ENCODE measurements at regions not wholly inside any gene's neighbourhood (a gene's known extent, or its start where the extent isn't known, plus 50 kb on each side); places are given as distances from the start of the nearest gene placed in this dataset.

GRCh38 chr5:167785106-167785505 is 506.3 kb upstream of the WWC1 start:
- H3K4me3 ChIP-seq (ENCODE audit: insufficient read depth, low read length, poor library complexity, severe bottlenecking) = no peak overlapping the region
- no peaks in the 10 kb centered on the region for H3F3A ChIP-seq (ENCODE audit: insufficient read depth)
- no peaks in the 10 kb centered on the region for H4K20me1 ChIP-seq (ENCODE audit: low read depth, low read length)
- H3K27ac ChIP-seq (ENCODE audit: low read depth, low read length) = no peak overlapping the region
- H3K27me3 ChIP-seq (ENCODE audit: low read length) = no peaks in the 10 kb centered on the region
- H3K9me2 ChIP-seq (replicated peaks; ENCODE audit: insufficient read depth, low read length) = no peaks in the 10 kb centered on the region; the same call in 1 of the 2 replicates
- H3K9me3 ChIP-seq (ENCODE audit: insufficient read depth, low read length) = no peaks in the 10 kb centered on the region
- H2AFZ ChIP-seq (ENCODE audit: low read depth, low read length, severe bottlenecking) = no peak overlapping the region
- no peak overlapping the region for H3K9ac ChIP-seq (ENCODE audit: low read length)
- H3K4me2 ChIP-seq (ENCODE audit: low read depth, low read length, poor library complexity, severe bottlenecking) = no peak overlapping the region
- no peaks in the 10 kb centered on the region for H3K79me2 ChIP-seq (ENCODE audit: insufficient read depth, low read length)
- no peak for TF ChIP-seq CTCF (IDR thresholded peaks at IDR 0.05; ENCODE audit: insufficient read depth, low read length, poor library complexity, severe bottlenecking)
- no peak for TF ChIP-seq EZH2phosphoT487 (conservative IDR thresholded peaks at IDR 0.05; ENCODE audit: low read length)
- no peaks in the 10 kb centered on the region for H3K36me3 ChIP-seq (ENCODE audit: low read length)

- Histone ChIP-seq H3K36me3 (ENCODE audit: low read length) (no peaks in the 10 kb centered on the region), H3K27ac (ENCODE audit: low read depth, low read length) (no peak overlapping the region), H2AFZ (ENCODE audit: low read depth, low read length, severe bottlenecking) (no peak overlapping the region), H3F3A (ENCODE audit: insufficient read depth) (no peaks in the 10 kb centered on the region), H3K4me2 (ENCODE audit: low read depth, low read length, poor library complexity, severe bottlenecking) (no peak overlapping the region), H3K9ac (ENCODE audit: low read length) (no peak overlapping the region), H3K9me3 (ENCODE audit: insufficient read depth, low read length) (no peaks in the 10 kb centered on the region), H3K27me3 (ENCODE audit: low read length) (no peaks in the 10 kb centered on the region), H4K20me1 (ENCODE audit: low read depth, low read length) (no peaks in the 10 kb centered on the region), H3K9me2 (replicated peaks; ENCODE audit: insufficient read depth, low read length) (no peaks in the 10 kb centered on the region; the same call in 1 of the 2 replicates), H3K4me3 (ENCODE audit: insufficient read depth, low read length, poor library complexity, severe bottlenecking) (no peak overlapping the region), H3K79me2 (ENCODE audit: insufficient read depth, low read length) (no peaks in the 10 kb centered on the region)
- TF ChIP-seq CTCF (IDR thresholded peaks at IDR 0.05; ENCODE audit: insufficient read depth, low read length, poor library complexity, severe bottlenecking) (no peak), EZH2phosphoT487 (conservative IDR thresholded peaks at IDR 0.05; ENCODE audit: low read length) (no peak)
Measured at GRCh38 chr5:167785901-167786300, 505.5 kb upstream of the WWC1 start.

GRCh38 chr5:167786871-167787578 is 504.4 kb upstream of the WWC1 start:
- H3K4me3 ChIP-seq (ENCODE audit: insufficient read depth, low read length, poor library complexity, severe bottlenecking) = no peak overlapping the region
- no peaks in the 10 kb centered on the region for H3K27me3 ChIP-seq (ENCODE audit: low read length)
- H3K79me2 ChIP-seq (ENCODE audit: insufficient read depth, low read length) = no peaks in the 10 kb centered on the region
- no peak overlapping the region for H3K4me2 ChIP-seq (ENCODE audit: low read depth, low read length, poor library complexity, severe bottlenecking)
- H4K20me1 ChIP-seq (ENCODE audit: low read depth, low read length) = no peaks in the 10 kb centered on the region
- no peaks in the 10 kb centered on the region for H3K36me3 ChIP-seq (ENCODE audit: low read length)
- no peaks in the 10 kb centered on the region for H3K9me3 ChIP-seq (ENCODE audit: insufficient read depth, low read length)
- TF ChIP-seq EZH2phosphoT487 (conservative IDR thresholded peaks at IDR 0.05; ENCODE audit: low read length) (no peak), CTCF (IDR thresholded peaks at IDR 0.05; ENCODE audit: insufficient read depth, low read length, poor library complexity, severe bottlenecking) (no peak)
- no peaks in the 10 kb centered on the region; the same call in 1 of the 2 replicates for H3K9me2 ChIP-seq (replicated peaks; ENCODE audit: insufficient read depth, low read length)
- H2AFZ ChIP-seq (ENCODE audit: low read depth, low read length, severe bottlenecking) = no peak overlapping the region
- no peak overlapping the region for H3K9ac ChIP-seq (ENCODE audit: low read length)
- H3F3A ChIP-seq (ENCODE audit: insufficient read depth) = no peaks in the 10 kb centered on the region
- H3K27ac ChIP-seq (ENCODE audit: low read depth, low read length) = no peak overlapping the region

Data from SU-DHL-6 (cell line).